Gastrocnemius medialis (tissue), 4 donors: ENCODE measurements at regions not wholly inside any gene's neighbourhood (a gene's known extent, or its start where the extent isn't known, plus 50 kb on each side); places are given as distances from the start of the nearest gene placed in this dataset.

ENCODE experiments used
- ATAC-seq, 2 donors: fragments of 150-250 bp; one replicate each; pipeline ENCODE4 v1.9.1; 2016
- DNase-seq, 2 donors: peaks; one replicate each; pipeline ENCODE4 v3.0.0-alpha.2; 2019
- H3K27ac ChIP-seq, 4 donors: fragments of 200-600 bp; sonication (generic); 1 replicate in 1 of 4; 2 replicates in 3 of 4; pipeline ENCODE4 v1.5.1; 2016 to 2018; ENCODE audit warnings: mild to moderate bottlenecking in 2 of 4, moderate library complexity in 1 of 4
- H3K27me3 ChIP-seq, 3 donors: fragments of 200-600 bp; sonication (generic) in 2 of 3; 1 replicate in 1 of 3; 2 replicates in 2 of 3; pipeline versions ENCODE4 v1.5.1 to v1.6.0; 2016 to 2019; ENCODE audit warnings: mild to moderate bottlenecking in 1 of 3, moderate library complexity in 1 of 3
- H3K36me3 ChIP-seq, 2 donors: fragments of 200-600 bp; sonication (generic) in 1 of 2; one replicate each; pipeline ENCODE4 v1.5.1; 2017 to 2018
- H3K4me1 ChIP-seq, 2 donors: fragments of 200-600 bp; sonication (generic) in 1 of 2; one replicate each; pipeline ENCODE4 v1.5.1; 2016 to 2017; ENCODE audit warnings: mild to moderate bottlenecking in 2 of 2
- H3K4me3 ChIP-seq, 4 donors: fragments of 200-600 bp; sonication (generic) in 3 of 4; 1 replicate in 1 of 4; 2 replicates in 3 of 4; pipeline ENCODE4 v1.5.1; 2016 to 2019; ENCODE audit warnings: mild to moderate bottlenecking in 2 of 4
- H3K9me3 ChIP-seq, 3 donors: fragments of 200-600 bp; sonication (generic) in 2 of 3; 1 replicate in 1 of 3; 2 replicates in 2 of 3; pipeline ENCODE4 v1.5.1; 2016 to 2019
- POLR2A ChIP-seq, 2 donors: fragments of 450-650 bp; IDR thresholded peaks; one replicate each; pipeline ENCODE4 v1.6.1; 2017; ENCODE audit warnings: antibody characterized with exemption in 2 of 2, mild to moderate bottlenecking in 2 of 2, moderate library complexity in 2 of 2
- in situ Hi-C, 4 donors: fragments of 200-750 bp; cut with MboI; loops; one replicate each; pipeline versions ENCODE4 v1.15.0 to v1.8.0; 2017; ENCODE audit warnings: low sequenced_read_pairs in 4 of 4
- intact Hi-C: fragments of 100-400 bp; cut with DNase I; formaldehyde crosslinking; loops from one replicate; pipeline ENCODE4 v1.15.1; 2023; ENCODE audit warnings: low total_unique reads
- TF ChIP-seq, protein P1 (sequence below), 5 experiments: fragments of 450-650 bp in 3 of 5; fragments of 200-600 bp in 2 of 5; sonication (generic) in 2 of 5; IDR thresholded peaks in 4 of 5; conservative IDR thresholded peaks in 1 of 5; 1 replicate in 4 of 5; 2 replicates in 1 of 5; pipeline ENCODE4 v1.5.1; 2016 to 2019; ENCODE audit warnings: antibody characterized with exemption in 5 of 5, mild to moderate bottlenecking in 3 of 5, moderate library complexity in 3 of 5

DNA sequence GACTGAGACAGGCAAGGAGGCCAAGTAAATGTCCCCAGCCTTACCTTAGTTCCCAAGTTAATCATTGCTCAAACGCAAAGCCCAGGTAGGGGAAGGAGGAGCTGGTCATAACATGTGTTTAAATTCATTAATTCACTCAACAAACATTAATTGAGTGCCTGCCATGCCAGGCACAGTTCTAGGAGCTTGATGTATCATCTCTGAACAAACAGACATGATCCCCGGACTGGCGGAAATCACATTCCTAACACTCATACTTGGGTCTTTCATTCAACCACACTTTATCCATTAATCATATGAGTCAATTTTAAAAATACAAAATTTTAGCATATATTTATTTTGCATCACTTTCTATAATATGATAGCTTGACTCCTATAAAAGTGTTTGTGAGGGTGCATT is 335.3 kb upstream of the NOCT start:
- H3K9me3 ChIP-seq: no peaks in the 10 kb centered on the region
- H3K4me1 ChIP-seq: peaks cover 3 to 20% of the 10 kb centered on the region in 2 donors
- ATAC-seq: no peak
- H3K36me3 ChIP-seq: no peaks in the 10 kb centered on the region
- TF ChIP-seq, protein P1, sequence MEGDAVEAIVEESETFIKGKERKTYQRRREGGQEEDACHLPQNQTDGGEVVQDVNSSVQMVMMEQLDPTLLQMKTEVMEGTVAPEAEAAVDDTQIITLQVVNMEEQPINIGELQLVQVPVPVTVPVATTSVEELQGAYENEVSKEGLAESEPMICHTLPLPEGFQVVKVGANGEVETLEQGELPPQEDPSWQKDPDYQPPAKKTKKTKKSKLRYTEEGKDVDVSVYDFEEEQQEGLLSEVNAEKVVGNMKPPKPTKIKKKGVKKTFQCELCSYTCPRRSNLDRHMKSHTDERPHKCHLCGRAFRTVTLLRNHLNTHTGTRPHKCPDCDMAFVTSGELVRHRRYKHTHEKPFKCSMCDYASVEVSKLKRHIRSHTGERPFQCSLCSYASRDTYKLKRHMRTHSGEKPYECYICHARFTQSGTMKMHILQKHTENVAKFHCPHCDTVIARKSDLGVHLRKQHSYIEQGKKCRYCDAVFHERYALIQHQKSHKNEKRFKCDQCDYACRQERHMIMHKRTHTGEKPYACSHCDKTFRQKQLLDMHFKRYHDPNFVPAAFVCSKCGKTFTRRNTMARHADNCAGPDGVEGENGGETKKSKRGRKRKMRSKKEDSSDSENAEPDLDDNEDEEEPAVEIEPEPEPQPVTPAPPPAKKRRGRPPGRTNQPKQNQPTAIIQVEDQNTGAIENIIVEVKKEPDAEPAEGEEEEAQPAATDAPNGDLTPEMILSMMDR (IDR thresholded peaks at IDR 0.05 in 4 of 5, conservative IDR thresholded peaks at IDR 0.05 in 1 of 5): no peak
- TF ChIP-seq POLR2A (IDR thresholded peaks at IDR 0.05): no peak
- no peak overlapping the region for H3K4me3 ChIP-seq
- H3K27me3 ChIP-seq: no peaks in the 10 kb centered on the region
- no peak for DNase-seq
- H3K27ac ChIP-seq: no peak overlapping the region
- intact Hi-C loops: loop anchor here (2.0 to 5.0 kb wide), 4 partner anchors 257 to 858 kb away; no protein-coding TSS in a partner anchor
- in situ Hi-C loops: loop anchor here in 3 of 4 donors (5.0 to 25.0 kb wide), 5 partner anchors 493 to 868 kb away; no protein-coding TSS in a partner anchor

DNA sequence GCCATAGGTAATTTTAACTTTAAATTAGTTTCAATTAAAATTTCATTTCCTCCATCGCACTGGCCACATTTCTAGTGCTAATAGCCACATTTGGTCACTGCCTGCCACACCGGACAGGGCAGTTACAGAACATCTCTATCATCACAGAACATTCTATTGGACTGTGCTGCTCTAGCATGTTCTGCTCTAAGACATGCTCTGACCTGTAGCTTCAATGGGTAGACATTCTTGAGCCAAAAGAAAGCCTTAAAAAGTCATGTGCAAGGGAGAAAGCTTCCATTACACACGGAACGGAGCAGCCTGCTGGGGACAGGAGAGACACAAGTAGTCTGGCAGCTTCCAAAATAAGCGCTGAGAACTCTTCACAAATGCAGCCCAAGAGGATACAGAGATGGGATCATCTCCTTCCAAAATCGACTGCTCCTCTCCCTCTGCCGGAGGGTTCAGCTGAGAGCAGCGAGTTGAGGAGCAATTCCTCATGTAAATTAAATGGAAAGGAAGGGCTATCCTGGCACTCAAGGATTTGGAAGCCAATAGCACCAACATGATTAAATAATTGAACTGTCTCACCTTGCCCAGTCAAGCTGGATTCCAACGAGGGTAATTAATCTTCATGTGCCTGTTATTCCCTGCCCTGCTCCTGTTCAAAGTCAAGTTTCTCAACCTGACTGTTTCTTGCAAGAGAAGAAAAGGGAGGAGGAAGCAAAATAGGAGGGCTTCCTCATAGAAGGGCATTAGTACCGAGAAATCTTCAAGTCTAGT is 336.4 kb upstream of the NOCT start:
- in situ Hi-C loops: loop anchor here in 2 of 4 donors (25.0 kb wide), 3 partner anchors 492 to 867 kb away; no protein-coding TSS in a partner anchor
- no peak overlapping the region for H3K4me3 ChIP-seq
- no peak for ATAC-seq

DNA sequence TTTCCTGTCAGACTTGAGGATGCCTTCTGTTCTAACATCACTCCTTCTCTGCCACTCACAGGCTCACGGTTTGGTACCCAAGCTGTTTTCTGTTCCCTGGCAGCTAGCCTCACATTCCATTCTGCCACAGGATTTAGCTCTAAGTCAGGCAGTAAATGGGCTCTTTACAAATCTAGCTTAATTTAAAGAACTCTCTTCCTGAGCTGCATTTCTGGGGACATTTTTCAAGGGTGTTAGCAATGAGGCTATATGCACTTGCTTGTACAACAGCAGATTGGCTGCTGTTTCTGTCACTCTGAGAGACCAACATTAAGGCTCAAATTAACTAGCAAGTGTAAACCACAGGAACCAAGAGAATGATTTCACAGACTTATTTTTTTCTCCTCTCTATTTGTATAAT is 337.8 kb upstream of the NOCT start:
- no peak for ATAC-seq
- no peak overlapping the region for H3K27ac ChIP-seq
- in situ Hi-C loops: loop anchor here in 2 of 4 donors (25.0 kb wide), 3 partner anchors 490 to 865 kb away; no protein-coding TSS in a partner anchor

More for the DNA sequence above, 336.4 kb upstream of the NOCT start:
- DNase-seq: no peak
- no peak for TF ChIP-seq POLR2A (IDR thresholded peaks at IDR 0.05)
- TF ChIP-seq, protein P1 (IDR thresholded peaks at IDR 0.05 in 4 of 5, conservative IDR thresholded peaks at IDR 0.05 in 1 of 5): no peak
- no peak overlapping the region for H3K27ac ChIP-seq
- no peaks in the 10 kb centered on the region for H3K9me3 ChIP-seq
- no peaks in the 10 kb centered on the region for H3K27me3 ChIP-seq
- intact Hi-C loops: no loop called here
- H3K36me3 ChIP-seq: no peaks in the 10 kb centered on the region
- peaks cover 3 to 20% of the 10 kb centered on the region in 2 donors for H3K4me1 ChIP-seq

DNA sequence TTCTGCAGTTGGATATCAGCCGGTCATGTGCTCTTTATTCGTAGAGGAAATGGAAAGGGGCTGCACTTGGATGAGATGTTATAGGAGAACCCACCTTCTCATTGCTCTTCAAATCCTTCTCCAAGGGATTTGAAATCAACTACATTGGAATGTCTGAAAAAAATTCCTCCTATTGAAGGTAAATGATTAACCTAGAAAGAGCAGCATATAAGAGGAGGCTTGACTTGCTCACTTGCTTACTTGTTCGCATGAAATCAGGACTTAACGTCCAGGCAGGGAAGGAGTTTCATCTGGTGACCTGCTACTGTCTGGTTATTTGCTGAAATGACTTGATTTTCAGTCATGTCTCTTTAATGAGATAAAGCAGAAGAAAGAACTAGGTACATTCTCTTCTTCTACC is 338.4 kb upstream of the NOCT start:
- intact Hi-C loops: no loop called here
- TF ChIP-seq POLR2A (IDR thresholded peaks at IDR 0.05): no peak
- TF ChIP-seq, protein P1 (IDR thresholded peaks at IDR 0.05 in 4 of 5, conservative IDR thresholded peaks at IDR 0.05 in 1 of 5): no peak
- ATAC-seq: no peak

More for the DNA sequence above, 337.8 kb upstream of the NOCT start:
- intact Hi-C loops: no loop called here
- DNase-seq: no peak
- no peak for TF ChIP-seq POLR2A (IDR thresholded peaks at IDR 0.05)
- TF ChIP-seq, protein P1 (IDR thresholded peaks at IDR 0.05 in 4 of 5, conservative IDR thresholded peaks at IDR 0.05 in 1 of 5): no peak
- H3K4me3 ChIP-seq: no peak overlapping the region
- no peaks in the 10 kb centered on the region for H3K9me3 ChIP-seq
- no peaks in the 10 kb centered on the region for H3K27me3 ChIP-seq
- peaks cover 3 to 19% of the 10 kb centered on the region in 2 donors for H3K4me1 ChIP-seq
- no peaks in the 10 kb centered on the region for H3K36me3 ChIP-seq

More for the DNA sequence above, 338.4 kb upstream of the NOCT start:
- Histone ChIP-seq H3K4me1 (peaks cover 3 to 14% of the 10 kb centered on the region in 2 donors), H3K9me3 (no peaks in the 10 kb centered on the region), H3K4me3 (no peak overlapping the region), H3K36me3 (no peaks in the 10 kb centered on the region), H3K27me3 (no peaks in the 10 kb centered on the region), H3K27ac (no peak overlapping the region)
- DNase-seq: no peak
- in situ Hi-C loops: loop anchor here in 2 of 4 donors (25.0 kb wide), 3 partner anchors 490 to 865 kb away; no protein-coding TSS in a partner anchor
